ENCODE measurements at regions not wholly inside any gene's neighbourhood (a gene's known extent, or its start where the extent isn't known, plus 50 kb on each side); places are given as distances from the start of the nearest gene placed in this dataset.

- Mint-ChIP-seq H3K27me3 (ENCODE audit: unreplicated experiment) (no peaks in the 10 kb centered on the region), H3K36me3 (ENCODE audit: unreplicated experiment) (no peaks in the 10 kb centered on the region), H3K4me1 (ENCODE audit: low read depth, unreplicated experiment) (no peaks in the 10 kb centered on the region), H3K4me3 (ENCODE audit: unreplicated experiment) (no peak overlapping the region), H3K9me3 (ENCODE audit: unreplicated experiment) (no peaks in the 10 kb centered on the region), H3K27ac (ENCODE audit: unreplicated experiment) (no peak overlapping the region)
- no peak for TF ChIP-seq CTCF (IDR thresholded peaks at IDR 0.05; ENCODE audit: partially characterized antibody, unreplicated experiment)
- DNase-seq = no peak
These were observed 67.1 kb upstream of the SNX2 start for GRCh38 chr5:122707796-122708195.

- Mint-ChIP-seq H3K36me3 (ENCODE audit: unreplicated experiment) (no peaks in the 10 kb centered on the region), H3K27ac (ENCODE audit: unreplicated experiment) (no peak overlapping the region), H3K9me3 (ENCODE audit: unreplicated experiment) (no peaks in the 10 kb centered on the region), H3K4me3 (ENCODE audit: unreplicated experiment) (no peak overlapping the region), H3K27me3 (ENCODE audit: unreplicated experiment) (no peaks in the 10 kb centered on the region), H3K4me1 (ENCODE audit: low read depth, unreplicated experiment) (no peaks in the 10 kb centered on the region)
- DNase-seq = no peak
- no peak for TF ChIP-seq CTCF (IDR thresholded peaks at IDR 0.05; ENCODE audit: partially characterized antibody, unreplicated experiment)
These were observed 61.8 kb upstream of the SNX2 start for GRCh38 chr5:122713041-122713440.

- no peak overlapping the region for H3K27ac Mint-ChIP-seq (ENCODE audit: unreplicated experiment)
- no peaks in the 10 kb centered on the region for H3K27me3 Mint-ChIP-seq (ENCODE audit: unreplicated experiment)
- TF ChIP-seq CTCF (IDR thresholded peaks at IDR 0.05; ENCODE audit: partially characterized antibody, unreplicated experiment) = no peak
- DNase-seq = no peak
- no peak overlapping the region for H3K4me3 Mint-ChIP-seq (ENCODE audit: unreplicated experiment)
- no peaks in the 10 kb centered on the region for H3K9me3 Mint-ChIP-seq (ENCODE audit: unreplicated experiment)
- H3K36me3 Mint-ChIP-seq (ENCODE audit: unreplicated experiment) = no peaks in the 10 kb centered on the region
- no peaks in the 10 kb centered on the region for H3K4me1 Mint-ChIP-seq (ENCODE audit: low read depth, unreplicated experiment)
These were observed 59.8 kb upstream of the SNX2 start for GRCh38 chr5:122715095-122715494.

- Mint-ChIP-seq H3K4me1 (ENCODE audit: low read depth, unreplicated experiment) (no peaks in the 10 kb centered on the region), H3K9me3 (ENCODE audit: unreplicated experiment) (no peaks in the 10 kb centered on the region), H3K4me3 (ENCODE audit: unreplicated experiment) (no peak overlapping the region), H3K36me3 (ENCODE audit: unreplicated experiment) (no peaks in the 10 kb centered on the region), H3K27ac (ENCODE audit: unreplicated experiment) (no peak overlapping the region), H3K27me3 (ENCODE audit: unreplicated experiment) (no peaks in the 10 kb centered on the region)
- no peak for TF ChIP-seq CTCF (IDR thresholded peaks at IDR 0.05; ENCODE audit: partially characterized antibody, unreplicated experiment)
- no peak for DNase-seq
These were observed 56.3 kb upstream of the SNX2 start for GRCh38 chr5:122718611-122719010.

GRCh38 chr5:122719991-122720746, 54.7 kb upstream of the SNX2 start:
- H3K27ac Mint-ChIP-seq (ENCODE audit: unreplicated experiment) = no peak overlapping the region
- H3K36me3 Mint-ChIP-seq (ENCODE audit: unreplicated experiment) = no peaks in the 10 kb centered on the region
- no peak for DNase-seq
- no peak for TF ChIP-seq CTCF (IDR thresholded peaks at IDR 0.05; ENCODE audit: partially characterized antibody, unreplicated experiment)
- no peaks in the 10 kb centered on the region for H3K27me3 Mint-ChIP-seq (ENCODE audit: unreplicated experiment)
- no peaks in the 10 kb centered on the region for H3K4me1 Mint-ChIP-seq (ENCODE audit: low read depth, unreplicated experiment)
- H3K4me3 Mint-ChIP-seq (ENCODE audit: unreplicated experiment) = no peak overlapping the region
- no peaks in the 10 kb centered on the region for H3K9me3 Mint-ChIP-seq (ENCODE audit: unreplicated experiment)
